IMR-90 (cell line): ENCODE measurements at regions not wholly inside any gene's neighbourhood (a gene's known extent, or its start where the extent isn't known, plus 50 kb on each side); places are given as distances from the start of the nearest gene placed in this dataset.

Experiments
- BHLHE40 ChIP-seq: fragments of 150-350 bp; IDR thresholded peaks from 2 replicates; pipeline ENCODE4 v1.6.1; 2016; ENCODE audit warnings: mild to moderate bottlenecking, low read depth, low read length
- CEBPB ChIP-seq: IDR thresholded peaks from 2 replicates; pipeline ENCODE4 v1.6.1; 2012; ENCODE audit warnings: low read depth, low read length, improper control_type of control experiment
- CHD1 ChIP-seq: IDR thresholded peaks from 2 replicates; pipeline ENCODE4 v1.6.1; 2012; ENCODE audit warnings: low read depth, low read length, improper control_type of control experiment
- POLR2A ChIP-seq: IDR thresholded peaks from 2 replicates; pipeline ENCODE4 v1.6.1; 2012; ENCODE audit warnings: mild to moderate bottlenecking, low read depth, low read length
- RAD21 ChIP-seq: IDR thresholded peaks from 2 replicates; pipeline ENCODE4 v1.6.1; 2012; ENCODE audit warnings: low read length, improper control_type of control experiment
- SMC3 ChIP-seq: fragments of 150-350 bp; IDR thresholded peaks from 2 replicates; pipeline ENCODE4 v1.6.1; 2016; ENCODE audit warnings: low read depth, mild to moderate bottlenecking, antibody characterized with exemption, low read length, moderate library complexity
- TF ChIP-seq, protein P1 (sequence below): conservative IDR thresholded peaks from 2 replicates; pipeline ENCODE4 v1.5.1; 2012; ENCODE audit warnings: mild to moderate bottlenecking, low read depth, low read length, improper control_type of control experiment

DNA sequence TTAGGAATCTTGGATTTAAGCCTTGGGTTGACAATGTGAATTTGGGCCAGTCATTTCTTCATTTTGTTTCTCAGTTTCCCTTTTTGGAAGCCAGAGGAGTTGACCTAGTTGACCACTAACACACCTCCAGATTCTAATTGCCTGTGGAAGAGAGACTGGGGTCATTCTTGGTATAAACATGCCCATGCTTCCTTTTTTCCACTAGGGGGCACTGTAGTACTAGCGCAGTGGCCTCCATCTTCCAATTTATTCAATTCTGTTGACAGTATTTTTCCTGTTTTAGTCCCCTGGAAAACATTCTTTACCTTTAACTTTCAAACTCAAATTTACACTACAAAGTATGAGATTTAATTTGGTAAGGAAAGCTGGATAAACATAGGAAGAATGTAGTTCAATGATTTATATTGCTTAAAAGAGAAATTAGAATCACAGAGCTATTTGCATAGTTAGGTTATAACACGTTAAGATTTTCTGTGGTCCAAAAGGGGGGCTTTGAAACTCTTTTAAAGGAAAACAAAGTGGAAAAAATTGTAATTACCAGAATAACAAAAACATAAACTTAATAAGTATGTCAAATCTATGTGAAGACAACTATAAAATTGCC lies 57.5 kb upstream of the AGPS start:
- TF ChIP-seq, protein P1, sequence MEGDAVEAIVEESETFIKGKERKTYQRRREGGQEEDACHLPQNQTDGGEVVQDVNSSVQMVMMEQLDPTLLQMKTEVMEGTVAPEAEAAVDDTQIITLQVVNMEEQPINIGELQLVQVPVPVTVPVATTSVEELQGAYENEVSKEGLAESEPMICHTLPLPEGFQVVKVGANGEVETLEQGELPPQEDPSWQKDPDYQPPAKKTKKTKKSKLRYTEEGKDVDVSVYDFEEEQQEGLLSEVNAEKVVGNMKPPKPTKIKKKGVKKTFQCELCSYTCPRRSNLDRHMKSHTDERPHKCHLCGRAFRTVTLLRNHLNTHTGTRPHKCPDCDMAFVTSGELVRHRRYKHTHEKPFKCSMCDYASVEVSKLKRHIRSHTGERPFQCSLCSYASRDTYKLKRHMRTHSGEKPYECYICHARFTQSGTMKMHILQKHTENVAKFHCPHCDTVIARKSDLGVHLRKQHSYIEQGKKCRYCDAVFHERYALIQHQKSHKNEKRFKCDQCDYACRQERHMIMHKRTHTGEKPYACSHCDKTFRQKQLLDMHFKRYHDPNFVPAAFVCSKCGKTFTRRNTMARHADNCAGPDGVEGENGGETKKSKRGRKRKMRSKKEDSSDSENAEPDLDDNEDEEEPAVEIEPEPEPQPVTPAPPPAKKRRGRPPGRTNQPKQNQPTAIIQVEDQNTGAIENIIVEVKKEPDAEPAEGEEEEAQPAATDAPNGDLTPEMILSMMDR: peak; percentile 94
- no peak for TF ChIP-seq POLR2A
- TF ChIP-seq BHLHE40: no peak
- TF ChIP-seq CHD1: 0 out of 2 replicates have a peak, but pooled peaks have one; percentile 59
- TF ChIP-seq SMC3: peak; percentile 94
- no peak for TF ChIP-seq CEBPB
- TF ChIP-seq RAD21: peak; percentile 95
